GM18517 (cell line): ENCODE measurements at regions not wholly inside any gene's neighbourhood (a gene's known extent, or its start where the extent isn't known, plus 50 kb on each side); places are given as distances from the start of the nearest gene placed in this dataset.

ENCODE experiments used
- ATAC-seq: cut with Tn5 transposase; IDR thresholded peaks from one replicate; pipeline ENCODE4 v1.9.1; 2021; ENCODE audit warnings: mild to moderate bottlenecking, moderate library complexity; ENCODE audit not compliant: unreplicated experiment

DNA sequence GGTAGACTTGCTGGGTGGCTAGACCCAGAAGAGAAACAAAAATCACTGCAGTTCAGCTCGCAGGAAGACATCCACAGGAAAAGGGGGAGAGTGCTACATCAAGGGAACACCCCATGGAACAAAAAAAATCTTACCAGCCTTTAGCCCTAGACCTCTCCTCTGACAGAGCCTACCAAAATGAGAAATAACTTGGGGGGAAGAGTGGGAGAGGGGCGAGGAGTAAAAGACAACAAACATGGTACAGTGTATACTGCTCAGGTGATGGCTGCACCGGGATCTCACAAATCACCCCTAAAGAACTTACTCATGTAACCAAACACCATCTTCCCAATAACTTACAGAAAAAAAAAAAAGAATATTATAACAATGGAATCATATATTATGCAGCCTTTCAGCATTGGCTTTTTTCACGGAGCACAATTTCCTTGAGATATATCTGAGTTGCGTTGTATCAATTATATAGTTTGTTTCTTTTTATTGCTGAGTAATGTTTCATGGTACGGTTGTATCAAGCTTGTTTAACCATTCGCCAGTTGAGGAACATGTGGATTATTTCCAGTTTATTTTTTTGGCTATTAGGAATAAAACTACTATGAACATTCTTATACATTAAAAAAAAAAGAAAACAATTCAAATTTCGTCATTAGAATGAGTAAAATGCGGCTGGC lies 90.9 kb downstream of the ZNF280B start:
- no peak for ATAC-seq

DNA sequence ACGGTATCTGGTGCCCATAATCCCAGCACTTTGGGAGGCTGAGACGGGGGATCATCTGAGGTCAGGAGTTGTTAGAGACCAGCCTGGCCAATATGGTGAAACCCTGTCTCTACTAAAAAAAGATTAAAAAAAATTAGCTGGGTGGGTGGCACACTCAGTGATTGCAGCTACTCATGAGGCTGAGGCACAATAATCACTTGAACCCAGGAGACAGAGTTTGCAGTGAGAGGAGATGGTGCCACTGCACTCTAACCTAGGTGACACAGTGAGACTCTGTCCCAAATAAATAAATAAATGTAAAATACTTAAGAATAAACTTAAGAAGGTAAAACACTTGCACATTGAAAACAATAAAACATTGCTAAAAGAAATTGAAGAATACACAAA lies 90.4 kb downstream of the ZNF280B start:
- ATAC-seq: no peak

DNA sequence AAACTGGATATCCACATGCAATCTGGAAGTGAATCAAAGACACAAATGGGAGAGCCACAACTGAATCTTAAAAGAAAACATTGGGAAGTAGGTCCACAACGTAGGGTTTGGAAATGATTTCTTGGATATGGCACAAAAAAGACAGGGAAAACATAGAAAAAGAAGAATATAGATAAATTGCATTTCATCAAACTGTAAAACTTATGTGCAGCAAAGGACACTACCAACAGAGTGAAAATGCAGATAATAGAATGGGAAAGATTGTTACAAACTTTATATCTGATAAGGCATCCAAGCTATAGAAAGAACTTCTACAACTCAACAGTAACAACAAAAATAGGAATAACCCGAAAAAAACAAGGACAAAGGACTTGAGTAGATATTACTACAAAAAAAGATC lies 89.6 kb downstream of the ZNF280B start:
- no peak for ATAC-seq

DNA sequence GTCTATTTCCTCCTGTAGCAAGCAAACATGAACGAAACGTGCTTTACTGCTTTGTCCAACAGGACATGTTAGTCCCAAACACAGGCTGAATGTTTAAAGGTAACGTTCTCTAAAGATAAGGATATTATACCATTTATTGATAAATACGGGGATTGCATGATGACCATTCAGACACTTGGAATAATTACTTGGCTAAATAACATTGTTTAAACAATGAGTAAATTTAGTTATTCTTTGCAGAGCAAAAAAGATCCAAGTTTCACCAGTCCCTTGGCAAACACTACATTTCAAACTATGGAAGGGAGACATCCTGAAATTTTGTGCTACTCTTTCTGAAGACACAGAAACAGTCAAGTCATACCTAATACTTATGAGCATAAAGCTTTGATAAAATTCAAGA lies 88.0 kb downstream of the ZNF280B start:
- no peak for ATAC-seq

DNA sequence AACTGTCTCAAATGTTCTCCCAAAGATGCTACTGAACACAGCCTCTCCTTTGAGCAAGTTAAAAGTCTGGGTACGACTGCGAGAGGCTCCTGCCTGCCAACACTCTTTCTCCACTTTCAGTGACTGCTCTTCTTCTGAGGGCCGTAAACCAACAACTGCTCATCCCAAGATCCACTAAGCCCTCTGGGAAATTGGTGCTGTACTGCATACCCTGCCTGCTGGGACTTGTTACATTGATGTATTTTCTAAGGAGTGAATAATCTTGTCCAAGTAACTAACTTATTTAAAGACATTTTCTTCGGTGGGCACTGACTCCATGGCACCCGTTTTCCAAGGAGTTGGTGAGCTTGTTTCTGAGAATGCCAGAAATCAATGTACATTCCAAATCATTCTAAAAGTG lies 87.2 kb downstream of the ZNF280B start:
- ATAC-seq: no peak

DNA sequence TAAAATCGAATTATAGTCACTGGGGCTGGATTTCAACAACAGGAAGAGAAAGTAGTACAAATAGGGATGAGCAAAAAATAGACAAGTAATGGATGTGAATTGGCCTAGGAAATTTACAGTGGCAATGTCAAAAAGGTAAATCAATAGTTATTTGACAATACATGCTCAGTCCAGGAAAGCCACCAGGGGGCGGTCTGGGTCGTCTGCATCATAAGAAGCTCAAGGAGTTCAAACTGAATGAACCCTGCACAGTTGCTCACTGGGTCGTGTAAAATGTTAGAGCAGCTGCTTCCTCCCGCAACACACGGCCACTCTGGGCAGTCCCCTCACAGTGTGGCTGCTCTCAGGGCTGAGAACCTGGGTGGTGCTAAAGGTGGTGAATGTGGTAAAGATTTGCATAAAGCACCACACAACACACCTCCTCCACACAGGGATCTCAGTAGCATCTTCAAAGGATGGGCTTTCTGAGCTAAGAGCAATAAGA lies 85.9 kb downstream of the ZNF280B start:
- ATAC-seq: peak; percentile 73

DNA sequence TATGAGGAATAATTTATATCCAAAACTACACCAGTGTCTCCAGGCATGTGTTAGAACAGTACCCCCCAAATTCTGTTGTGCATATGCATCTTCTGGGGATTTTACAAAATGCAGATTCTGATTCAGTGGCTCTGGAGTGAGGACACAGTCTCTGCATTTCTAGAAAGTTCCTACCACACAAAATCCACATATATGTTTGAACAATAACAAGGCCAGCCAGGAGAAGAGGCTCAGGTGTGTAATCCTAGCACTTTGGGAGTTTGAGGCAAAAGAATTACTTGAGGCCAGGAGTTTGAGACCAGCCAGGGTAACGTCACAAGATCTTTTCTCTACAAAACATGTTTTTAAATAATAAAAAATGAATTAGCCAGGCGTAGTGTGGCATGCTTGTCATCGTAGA lies 84.9 kb downstream of the ZNF280B start:
- no peak for ATAC-seq

DNA sequence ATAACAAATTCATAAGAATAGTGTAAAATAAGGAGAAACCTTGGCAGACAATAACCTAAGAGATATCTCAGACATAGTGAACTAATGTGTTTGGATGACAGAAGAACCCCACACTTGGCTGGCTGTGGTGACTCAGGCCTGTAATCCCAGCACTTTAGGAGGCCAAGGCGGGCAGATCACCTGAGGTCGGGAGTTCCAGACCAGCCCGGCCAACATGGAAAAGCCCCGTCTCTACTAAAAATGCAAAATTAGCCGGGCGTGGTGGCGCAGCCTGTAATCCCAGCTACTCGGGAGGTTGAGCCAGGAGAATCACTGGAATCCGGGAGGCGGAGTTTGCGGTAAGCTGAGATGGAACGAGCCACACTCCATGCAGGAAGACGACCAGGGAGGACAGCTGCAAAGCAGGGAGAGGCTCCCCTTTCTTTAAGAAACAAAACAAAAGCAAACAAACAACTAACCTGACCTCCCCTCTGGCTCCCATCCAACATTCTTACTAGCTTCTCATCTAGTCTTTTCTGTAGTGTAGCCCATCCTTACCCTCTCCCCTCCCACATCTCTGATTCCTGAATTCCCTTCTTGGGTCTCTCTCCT lies 84.2 kb downstream of the ZNF280B start:
- no peak for ATAC-seq

DNA sequence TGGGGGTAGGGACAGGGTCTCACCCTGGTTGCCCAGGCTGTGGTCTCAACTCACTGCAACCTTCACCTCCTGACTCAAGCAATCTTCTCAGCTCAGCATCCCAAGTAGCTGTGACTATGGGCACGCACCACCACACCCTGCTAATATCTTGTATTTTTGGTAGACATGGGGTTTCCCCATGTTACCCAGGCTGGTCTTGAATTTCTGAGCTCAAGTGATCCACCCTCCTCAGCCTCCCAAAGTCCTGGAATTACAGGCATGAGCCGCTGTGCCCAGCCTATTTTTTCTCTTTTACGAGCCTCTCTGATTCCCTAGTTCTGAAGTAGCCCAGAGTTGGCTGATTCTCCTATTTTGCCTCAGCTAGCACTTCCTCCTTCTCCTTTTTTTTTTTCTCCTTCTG lies 83.6 kb downstream of the ZNF280B start:
- no peak for ATAC-seq

DNA sequence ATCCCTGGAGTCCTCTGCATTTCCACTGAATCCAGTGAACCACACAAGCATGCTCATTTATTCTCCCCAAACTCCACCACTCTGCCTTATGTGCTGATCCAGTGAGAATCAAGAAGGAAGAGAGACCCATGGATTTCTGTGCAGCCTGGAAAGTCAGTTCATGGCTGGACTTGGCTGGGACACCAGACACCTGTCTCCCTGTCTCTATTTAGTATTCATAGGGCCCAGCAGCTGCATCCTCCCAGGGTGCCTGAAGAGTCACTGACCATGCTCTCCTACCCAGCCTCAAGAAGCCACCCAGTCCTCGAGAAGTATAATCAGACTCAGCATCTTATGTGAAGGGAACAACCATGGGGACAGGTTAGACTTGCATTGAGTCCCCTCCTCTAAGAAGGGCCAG lies 83.2 kb downstream of the ZNF280B start:
- ATAC-seq: no peak

DNA sequence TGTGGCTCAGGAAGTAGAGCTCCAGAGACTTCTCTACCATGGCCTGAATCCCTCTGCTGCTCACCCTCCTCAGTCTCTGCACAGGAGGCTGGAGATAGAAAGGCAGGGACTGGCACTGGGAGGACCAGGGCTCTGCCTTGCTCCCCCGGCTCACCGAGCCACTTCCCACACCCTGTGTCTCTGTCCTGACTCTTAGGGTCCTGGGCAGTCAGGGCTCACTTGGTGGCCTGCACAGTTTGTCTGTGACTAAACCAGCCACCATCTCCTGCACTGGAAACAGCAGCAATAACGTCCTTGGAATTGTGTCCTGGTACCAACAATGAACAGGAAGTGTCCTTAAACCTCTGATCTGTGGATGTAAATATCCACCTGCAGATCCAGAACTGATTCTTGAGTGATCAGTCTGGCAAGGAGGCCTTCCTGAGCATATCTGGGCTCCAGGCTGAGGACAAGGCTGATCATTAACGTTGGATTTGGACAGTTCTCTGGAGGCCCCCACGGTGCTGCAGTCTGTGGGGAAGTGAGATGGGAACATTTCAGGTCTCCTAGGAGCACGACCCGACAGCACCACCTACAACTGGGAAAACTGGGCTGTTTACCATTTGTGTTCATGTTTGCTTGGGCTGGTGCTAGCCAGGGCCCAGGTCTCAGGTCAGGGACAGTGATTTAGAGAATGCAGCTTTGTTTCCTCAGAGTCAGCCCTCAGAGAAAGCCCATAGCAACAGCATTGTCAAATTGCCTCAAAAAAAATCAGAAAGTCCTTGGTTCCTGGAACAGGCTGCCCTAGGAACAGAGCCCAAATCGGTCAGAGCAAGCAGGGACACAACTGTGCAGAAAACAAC lies 82.5 kb downstream of the ZNF280B start:
- ATAC-seq: no peak

DNA sequence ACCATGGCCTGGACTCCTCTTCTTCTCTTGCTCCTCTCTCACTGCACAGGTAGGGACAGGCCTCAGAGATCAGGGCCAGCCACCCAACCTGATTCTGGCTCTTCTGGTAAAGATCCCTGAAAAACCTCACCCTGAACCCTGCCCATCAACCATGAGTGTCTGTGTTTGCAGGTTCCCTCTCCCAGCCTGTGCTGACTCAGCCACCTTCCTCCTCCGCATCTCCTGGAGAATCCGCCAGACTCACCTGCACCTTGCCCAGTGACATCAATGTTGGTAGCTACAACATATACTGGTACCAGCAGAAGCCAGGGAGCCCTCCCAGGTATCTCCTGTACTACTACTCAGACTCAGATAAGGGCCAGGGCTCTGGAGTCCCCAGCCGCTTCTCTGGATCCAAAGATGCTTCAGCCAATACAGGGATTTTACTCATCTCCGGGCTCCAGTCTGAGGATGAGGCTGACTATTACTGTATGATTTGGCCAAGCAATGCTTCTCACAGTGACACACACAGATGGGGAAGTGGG lies 80.9 kb downstream of the ZNF280B start:
- ATAC-seq: no peak

DNA sequence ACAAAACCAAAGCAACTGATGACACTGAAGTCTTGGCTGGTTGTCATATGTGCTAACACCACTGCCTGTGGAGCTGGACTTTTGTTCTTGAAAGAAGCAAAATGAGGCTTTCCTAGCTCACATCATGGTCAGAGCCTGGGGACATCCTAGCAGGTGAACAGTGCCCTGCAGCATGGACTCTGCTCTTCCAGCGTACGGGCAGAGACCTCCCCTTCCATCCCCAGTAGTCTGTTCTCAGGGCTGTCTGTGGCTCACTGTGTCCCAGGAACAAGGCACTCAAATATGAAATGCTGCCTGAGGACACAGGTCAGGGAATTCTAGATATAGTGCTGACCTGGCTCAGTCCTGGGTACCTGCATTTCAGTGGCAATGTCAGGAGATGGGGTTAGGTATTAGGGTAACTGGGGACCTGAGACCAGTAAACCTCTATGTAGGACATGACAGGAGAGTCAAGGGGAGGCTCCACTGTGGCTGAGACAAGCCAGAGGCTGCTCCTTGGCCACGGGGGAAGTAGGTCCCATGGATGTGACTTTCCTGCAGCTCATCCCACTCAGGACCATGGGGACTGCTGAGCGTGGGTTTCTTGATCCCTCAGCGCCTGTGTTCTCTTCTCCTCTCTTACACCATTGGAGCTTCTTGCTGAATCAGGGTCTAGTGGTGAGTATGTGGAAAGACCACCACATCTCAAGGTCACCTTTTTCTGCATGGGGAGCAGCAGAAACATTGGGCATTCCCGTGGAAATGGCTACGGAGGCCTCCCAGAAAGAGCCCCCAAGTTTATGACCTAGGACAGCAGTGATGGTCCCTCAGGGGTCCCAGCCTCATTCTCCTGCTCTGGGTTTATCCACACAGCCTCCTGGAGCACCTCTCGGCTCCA lies 80.1 kb downstream of the ZNF280B start:
- ATAC-seq: no peak

DNA sequence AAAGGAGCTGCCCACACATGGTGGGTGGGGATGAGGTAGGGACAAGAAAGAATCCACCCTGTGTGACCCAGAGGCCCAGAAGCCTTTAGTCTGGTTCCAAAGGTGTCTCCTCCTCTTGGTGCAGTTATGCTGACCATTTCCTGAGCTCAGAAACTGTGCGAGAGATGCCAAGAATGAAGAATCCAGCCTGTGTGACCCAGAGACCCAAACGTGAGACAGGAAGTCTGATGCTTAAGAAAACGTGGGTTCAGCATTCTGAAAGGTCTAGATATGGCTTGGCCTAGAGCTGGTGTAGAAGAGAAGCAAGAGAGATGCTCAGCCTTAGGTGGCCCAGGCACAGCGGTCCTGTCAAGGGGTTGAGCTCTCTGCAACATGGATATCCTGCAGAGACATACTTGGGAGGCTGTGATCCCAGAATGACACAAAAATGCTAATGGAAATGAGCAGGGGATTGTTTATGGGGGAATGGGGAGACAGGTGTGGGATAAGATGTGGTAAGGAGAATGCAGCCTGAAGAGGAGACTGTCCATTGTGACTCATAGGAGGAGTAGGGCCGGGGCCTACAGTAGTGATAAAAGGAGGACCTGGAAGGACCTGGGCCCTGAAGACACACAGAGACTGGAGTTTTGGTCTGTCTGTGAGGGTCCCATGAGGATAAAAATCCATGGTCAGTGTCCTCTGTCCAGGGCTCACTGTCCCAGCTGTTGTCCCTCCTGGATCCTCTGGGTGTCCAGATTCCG lies 79.0 kb downstream of the ZNF280B start:
- ATAC-seq: no peak

DNA sequence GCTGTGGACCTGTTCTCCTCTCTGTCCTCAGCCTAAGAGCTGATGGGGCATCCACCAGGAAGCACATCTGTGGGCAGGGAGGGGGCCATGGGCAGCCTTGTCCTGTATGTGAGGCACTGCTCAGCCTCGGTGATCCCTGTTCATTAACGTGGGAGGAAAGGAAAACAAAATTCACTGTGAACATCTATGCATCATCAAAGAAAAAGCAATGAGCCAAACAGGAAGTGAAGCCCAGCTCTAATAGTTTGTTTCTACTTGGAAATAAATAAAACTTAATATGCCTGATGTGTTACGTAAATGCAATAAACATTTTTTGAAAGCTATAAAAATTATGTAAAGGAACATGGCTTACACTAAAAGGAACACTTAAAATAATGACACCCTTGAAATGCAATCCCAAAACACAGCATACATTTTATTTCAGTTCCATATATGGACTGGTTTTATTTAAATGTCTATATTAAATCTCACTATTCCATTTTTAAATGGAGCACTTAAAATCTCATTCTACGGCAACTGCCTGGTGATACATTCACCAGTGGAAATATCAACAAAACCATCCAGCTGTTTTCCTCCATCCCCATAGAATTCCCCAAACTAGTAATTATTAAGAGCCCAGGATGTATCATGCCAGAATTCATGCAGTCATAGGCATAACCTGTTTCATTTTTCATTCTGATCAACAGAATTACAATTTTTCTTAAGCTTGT lies 78.3 kb downstream of the ZNF280B start:
- ATAC-seq: no peak

DNA sequence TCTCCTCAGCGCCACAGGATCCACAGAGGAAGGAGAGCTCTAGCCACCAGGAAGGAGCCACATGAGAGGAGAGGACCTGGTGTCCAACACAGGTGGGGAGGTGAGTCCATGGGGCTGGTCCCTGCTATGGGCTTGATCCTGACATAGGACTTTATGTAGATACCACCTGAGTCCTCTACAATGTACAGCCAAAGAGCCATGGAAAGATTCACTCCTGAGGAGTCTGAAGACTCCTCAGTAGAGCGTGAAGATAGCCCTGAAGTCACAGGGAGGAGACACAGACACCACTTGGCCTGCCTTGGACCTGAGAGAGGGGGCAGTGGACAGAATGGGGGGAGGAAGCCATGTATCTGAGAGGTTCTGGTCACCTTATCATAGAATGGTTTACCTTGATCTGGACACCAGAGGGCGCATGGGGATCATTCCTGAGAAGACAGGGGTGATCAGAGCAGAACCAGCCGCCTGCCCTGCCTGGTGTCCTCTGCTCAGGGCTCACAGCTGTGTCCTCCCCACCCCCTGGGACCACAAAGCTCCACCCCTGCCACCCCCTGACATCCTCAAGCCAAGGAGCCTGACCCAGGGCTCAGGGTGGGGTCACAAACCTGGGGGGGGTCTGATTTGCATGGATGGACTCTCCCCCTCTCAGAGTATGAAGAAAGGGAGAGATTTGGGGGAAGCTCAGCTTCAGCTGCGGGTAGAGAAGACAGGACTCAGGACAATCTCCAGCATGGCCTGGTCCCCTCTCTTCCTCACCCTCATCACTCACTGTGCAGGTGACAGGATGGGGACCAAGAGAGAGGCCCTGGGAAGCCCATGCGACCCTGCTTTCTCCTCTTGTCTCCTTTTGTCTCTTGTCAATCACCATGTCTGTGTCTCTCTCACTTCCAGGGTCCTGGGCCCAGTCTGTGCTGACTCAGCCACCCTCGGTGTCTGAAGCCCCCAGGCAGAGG lies 77.0 kb downstream of the ZNF280B start:
- ATAC-seq: no peak

DNA sequence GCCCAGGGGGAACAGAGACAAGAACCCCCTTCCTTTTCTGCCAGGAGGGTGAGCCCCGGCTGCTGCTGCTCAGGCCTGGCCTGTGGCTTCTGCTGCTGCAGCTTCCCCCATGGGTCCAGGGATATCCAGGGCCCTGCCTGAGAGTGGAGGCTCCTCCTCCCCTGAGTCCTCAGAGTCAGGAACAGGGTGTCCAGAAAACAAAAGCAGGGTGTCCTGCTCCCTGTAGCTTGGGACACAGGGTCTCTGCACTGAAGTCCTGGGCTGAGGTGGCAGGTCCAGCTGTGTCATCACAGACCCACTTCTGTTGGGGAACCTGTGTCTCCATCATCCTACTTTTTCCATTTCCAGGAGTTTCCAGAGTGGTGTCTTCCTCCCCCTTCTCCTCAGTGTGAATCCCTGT lies 76.1 kb downstream of the ZNF280B start:
- ATAC-seq: no peak

DNA sequence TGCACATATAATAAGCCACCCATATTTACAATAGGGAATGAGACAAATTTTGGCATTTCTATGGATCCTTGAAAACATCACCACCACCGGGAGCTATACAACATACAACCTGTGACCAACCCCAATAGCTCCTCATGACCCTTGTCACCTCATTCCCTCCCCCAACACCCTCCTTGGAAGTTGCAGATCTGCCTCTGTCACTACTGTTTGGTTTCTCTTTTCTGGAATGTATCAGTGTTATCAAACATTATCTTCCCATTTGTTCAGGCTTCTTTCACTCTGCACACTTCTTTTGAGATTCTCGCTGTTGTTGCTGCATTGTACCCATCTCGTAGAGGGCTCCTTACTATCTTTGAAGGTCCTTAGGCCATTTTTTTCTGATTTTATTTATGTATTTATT lies 75.6 kb downstream of the ZNF280B start:
- no peak for ATAC-seq
